HepG2 (cell line): ENCODE measurements at regions not wholly inside any gene's neighbourhood (a gene's known extent, or its start where the extent isn't known, plus 50 kb on each side); places are given as distances from the start of the nearest gene placed in this dataset.

Source experiments
- ATAC-seq: fragments of 200-7000 bp; cut with Tn5 transposase; 3 replicates; pipeline ENCODE4 v1.9.1; 2020; ENCODE audit warnings: mild to moderate bottlenecking, moderate library complexity
- BruUV-seq: library from RNA; stranded (reverse); fragments of 400-500 nt; replicated peaks from 2 replicates; lab custom pipeline; 2021; lab: Mats Ljungman, UMichigan
- CTCF ChIA-PET: fragments of 300-600 bp; formaldehyde crosslinking; extraction: SDS; loops from one replicate; lab custom pipeline; 2021; ENCODE audit warnings: low total read pairs, inconsistent platforms, low intra/inter-chr PET ratio; lab: Yijun Ruan, JAX
- POLR2A ChIA-PET: fragments of 350-600 bp; sonication (Branson Sonifier 250); formaldehyde crosslinking; loops from one replicate; lab custom pipeline; 2020; ENCODE audit warnings: antibody characterized with exemption, inconsistent platforms; lab: Yijun Ruan, JAX
- DNase-seq: peaks from one replicate; pipeline ENCODE4 v3.0.0-alpha.2; 2015; ENCODE audit warnings: low spot score
- FAIRE-seq: peaks from 3 replicates; lab custom pipeline; 2011; peaks lifted over from hg19 to GRCh38; lab: Jason Lieb, UNC
- H2AFZ ChIP-seq: one replicate; pipeline ENCODE4 v1.6.1; 2011; ENCODE audit warnings: low read length, inconsistent platforms
- H3K27ac ChIP-seq: fragments of 300-600 bp; 3 replicates; pipeline ENCODE4 v1.8.0; 2011; ENCODE audit warnings: mixed run types, mild to moderate bottlenecking, mixed read lengths, low read length, inconsistent platforms; ENCODE audit not compliant: insufficient read depth; ENCODE audit errors: extremely low read length
- H3K27me3 ChIP-seq, 2 experiments: fragments of 200-600 bp in 1 of 2; 2 replicates in 1 of 2; 3 replicates in 1 of 2; pipeline versions ENCODE4 v1.6.0 to v1.8.0; 2011; ENCODE audit warnings: low read length in 2 of 2, mild to moderate bottlenecking in 2 of 2, moderate library complexity in 2 of 2, inconsistent platforms in 1 of 2; ENCODE audit not compliant: insufficient read depth in 2 of 2, control insufficient read depth in 1 of 2
- H3K36me3 ChIP-seq, 2 experiments: fragments of 200-600 bp in 1 of 2; replicated peaks in 1 of 2; 2 replicates in 1 of 2; 3 replicates in 1 of 2; pipeline versions ENCODE4 v1.5.1 to v1.8.0; 2011; ENCODE audit warnings: low read length in 2 of 2, inconsistent platforms in 1 of 2; ENCODE audit not compliant: insufficient read depth in 2 of 2, control insufficient read depth in 1 of 2
- H3K4me1 ChIP-seq: 2 replicates; pipeline ENCODE4 v1.5.1; 2012; ENCODE audit warnings: low read length, inconsistent platforms; ENCODE audit not compliant: insufficient read depth
- H3K4me2 ChIP-seq: 2 replicates; pipeline ENCODE4 v1.6.0; 2011; ENCODE audit warnings: low read depth, low read length, inconsistent platforms
- H3K4me3 ChIP-seq, 3 experiments: fragments of 200-600 bp in 1 of 3; sonication (generic), shearing (Covaris generic) in 1 of 3; replicated peaks in 1 of 3; 2 replicates each; pipeline ENCODE4 v1.5.1; 2011 to 2016; ENCODE audit warnings: low read length in 3 of 3, inconsistent platforms in 2 of 3, low read depth in 2 of 3, mild to moderate bottlenecking in 2 of 3, control low read depth in 1 of 3, mixed read lengths in 1 of 3; ENCODE audit not compliant: insufficient read depth in 1 of 3
- H3K79me2 ChIP-seq: one replicate; pipeline ENCODE4 v1.6.1; 2011; ENCODE audit warnings: low read length, inconsistent platforms; ENCODE audit not compliant: insufficient read depth
- H3K9ac ChIP-seq: 2 replicates; pipeline ENCODE4 v1.6.0; 2011; ENCODE audit warnings: mild to moderate bottlenecking, low read depth, low read length, inconsistent platforms; ENCODE audit not compliant: insufficient read depth
- H3K9me3 ChIP-seq: 2 replicates; pipeline ENCODE4 v1.5.1; 2012; ENCODE audit warnings: mild to moderate bottlenecking, low read length
- H4K20me1 ChIP-seq: 2 replicates; pipeline ENCODE4 v1.6.0; 2011; ENCODE audit warnings: inconsistent platforms, mild to moderate bottlenecking, low read length, moderate library complexity; ENCODE audit not compliant: insufficient read depth
- MZF1 ChIP-seq: sonication (generic); formaldehyde crosslinking; IDR thresholded peaks from 2 replicates; pipeline ENCODE4 v1.8.1; 2023; ENCODE audit warnings: mild to moderate bottlenecking, missing genetic modification reagents, borderline replicate concordance
- NCOR1 ChIP-seq: fragments of 200-600 bp; sonication (generic); IDR thresholded peaks from 2 replicates; pipeline ENCODE4 v1.7.0; 2017; ENCODE audit warnings: antibody characterized with exemption, low read length, borderline replicate concordance
- NFE2 ChIP-seq: sonication (generic); formaldehyde crosslinking; IDR thresholded peaks from 2 replicates; pipeline ENCODE4 v1.4.0; 2020; ENCODE audit warnings: missing genetic modification reagents
- NFE2L1 ChIP-seq: sonication (generic); formaldehyde crosslinking; IDR thresholded peaks from 2 replicates; pipeline ENCODE4 v1.4.0; 2020; ENCODE audit warnings: missing genetic modification reagents, mild to moderate bottlenecking, borderline replicate concordance
- RAD21 ChIP-seq: fragments of 450-650 bp; formaldehyde crosslinking; IDR thresholded peaks from 2 replicates; pipeline ENCODE4 v1.5.0; 2020; ENCODE audit warnings: mild to moderate bottlenecking
- SNAPC4 ChIP-seq: sonication (generic); formaldehyde crosslinking; IDR thresholded peaks from 2 replicates; pipeline ENCODE4 v1.4.0; 2020; ENCODE audit warnings: mild to moderate bottlenecking, missing genetic modification reagents
- TBX2 ChIP-seq: sonication (generic); formaldehyde crosslinking; IDR thresholded peaks from 2 replicates; pipeline ENCODE4 v1.5.0; 2020; ENCODE audit warnings: missing genetic modification reagents, mild to moderate bottlenecking, borderline replicate concordance
- ZNF317 ChIP-seq: sonication (generic); formaldehyde crosslinking; IDR thresholded peaks from 2 replicates; pipeline ENCODE4 v1.5.0; 2020; ENCODE audit warnings: mild to moderate bottlenecking, missing genetic modification reagents
- ZNF468 ChIP-seq: sonication (generic); formaldehyde crosslinking; IDR thresholded peaks from 2 replicates; pipeline ENCODE4 v1.8.0; 2022; ENCODE audit warnings: mild to moderate bottlenecking, moderate library complexity, missing genetic modification reagents
- ZNF780A ChIP-seq: sonication (generic); formaldehyde crosslinking; IDR thresholded peaks from 2 replicates; pipeline ENCODE4 v1.8.0; 2022; ENCODE audit warnings: mild to moderate bottlenecking, missing genetic modification reagents, moderate library complexity
- in situ Hi-C: cut with HindIII; loops from 2 replicates; pipeline ENCODE4 v1.10.0; 2017; ENCODE audit warnings: low pct_unique_long_range_greater_than_20kb; ENCODE audit not compliant: extremely low pct_ligation_motif_present
- intact Hi-C: fragments of 100-400 bp; cut with micrococcal nuclease; formaldehyde crosslinking; loops from one replicate; pipeline ENCODE4 v1.10.0; 2022; ENCODE audit not compliant: unreplicated experiment

GRCh38 chr3:130834476-130834875 lies 59.4 kb upstream of the ATP2C1 start:
- no peak overlapping the region for H2AFZ ChIP-seq
- BruUV-seq, result no TSS peak
- ATAC-seq, result no peak
- H3K36me3 ChIP-seq, result no peaks in the 10 kb centered on the region
- no peak overlapping the region for H3K4me2 ChIP-seq
- no peaks in the 10 kb centered on the region for H4K20me1 ChIP-seq
- POLR2A ChIA-PET, result no interaction called here
- H3K4me1 ChIP-seq, result no peaks in the 10 kb centered on the region
- no peak overlapping the region for H3K4me3 ChIP-seq
- peaks cover 0 to 4% of the 10 kb centered on the region in 2 experiments; a peak in 1 of 5 replicates for H3K27me3 ChIP-seq
- CTCF ChIA-PET, result no interaction called here
- TF ChIP-seq SNAPC4 (CRISPR knock-in tag) (no peak), MZF1 (CRISPR knock-in tag) (no peak), NCOR1 (no peak), NFE2 (no peak), ZNF317 (no peak), TBX2 (CRISPR knock-in tag) (no peak), RAD21 (CRISPR knock-in tag) (no peak), ZNF468 (CRISPR knock-in tag) (no peak), NFE2L1 (CRISPR knock-in tag) (no peak), ZNF780A (no peak)
- in situ Hi-C loops, result no loop called here
- no peaks in the 10 kb centered on the region for H3K79me2 ChIP-seq
- no peak overlapping the region for H3K27ac ChIP-seq
- no peaks in the 10 kb centered on the region for H3K9me3 ChIP-seq
- intact Hi-C loops, result no loop called here
- no peak for FAIRE-seq
- H3K9ac ChIP-seq, result no peak overlapping the region
- DNase-seq, result no peak
